ENCODE measurements at regions not wholly inside any gene's neighbourhood (a gene's known extent, or its start where the extent isn't known, plus 50 kb on each side); places are given as distances from the start of the nearest gene placed in this dataset.

DNA sequence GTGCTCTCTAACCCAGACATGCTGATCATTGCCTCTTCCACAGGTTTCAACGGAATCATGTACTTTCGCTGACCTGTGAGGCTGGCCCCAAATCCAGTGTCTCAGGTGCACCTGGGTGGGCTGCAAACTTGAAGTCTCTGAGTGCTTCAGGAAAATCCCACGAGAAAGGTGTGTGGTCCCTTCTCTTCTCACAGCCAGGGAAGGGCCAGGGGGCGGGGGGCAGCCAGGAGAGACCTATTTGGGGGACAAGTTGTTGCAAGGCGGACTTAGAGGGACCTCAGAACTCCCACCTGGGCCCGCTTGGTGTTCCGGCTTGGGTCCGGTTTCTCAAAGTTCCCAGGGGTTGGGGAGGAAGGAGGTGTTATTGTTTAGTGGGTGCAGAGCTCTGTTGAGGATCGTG lies 80.0 kb downstream of the HMX1 start:
- TF ChIP-seq, protein P1, sequence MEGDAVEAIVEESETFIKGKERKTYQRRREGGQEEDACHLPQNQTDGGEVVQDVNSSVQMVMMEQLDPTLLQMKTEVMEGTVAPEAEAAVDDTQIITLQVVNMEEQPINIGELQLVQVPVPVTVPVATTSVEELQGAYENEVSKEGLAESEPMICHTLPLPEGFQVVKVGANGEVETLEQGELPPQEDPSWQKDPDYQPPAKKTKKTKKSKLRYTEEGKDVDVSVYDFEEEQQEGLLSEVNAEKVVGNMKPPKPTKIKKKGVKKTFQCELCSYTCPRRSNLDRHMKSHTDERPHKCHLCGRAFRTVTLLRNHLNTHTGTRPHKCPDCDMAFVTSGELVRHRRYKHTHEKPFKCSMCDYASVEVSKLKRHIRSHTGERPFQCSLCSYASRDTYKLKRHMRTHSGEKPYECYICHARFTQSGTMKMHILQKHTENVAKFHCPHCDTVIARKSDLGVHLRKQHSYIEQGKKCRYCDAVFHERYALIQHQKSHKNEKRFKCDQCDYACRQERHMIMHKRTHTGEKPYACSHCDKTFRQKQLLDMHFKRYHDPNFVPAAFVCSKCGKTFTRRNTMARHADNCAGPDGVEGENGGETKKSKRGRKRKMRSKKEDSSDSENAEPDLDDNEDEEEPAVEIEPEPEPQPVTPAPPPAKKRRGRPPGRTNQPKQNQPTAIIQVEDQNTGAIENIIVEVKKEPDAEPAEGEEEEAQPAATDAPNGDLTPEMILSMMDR (conservative IDR thresholded peaks at IDR 0.05; ENCODE audit: low read depth, low read length) = no peak
- no peak for TF ChIP-seq EZH2 (IDR thresholded peaks at IDR 0.05; ENCODE audit: borderline replicate concordance, low read depth, low read length, poor library complexity, severe bottlenecking)

Measured in A673 (cell line).